ENCODE measurements at regions not wholly inside any gene's neighbourhood (a gene's known extent, or its start where the extent isn't known, plus 50 kb on each side); places are given as distances from the start of the nearest gene placed in this dataset.
"Not testable (repeated sequence)": the region's sequence is repeated elsewhere in the genome, so short reads cannot be mapped to it uniquely, and the experiment has no call there.

DNA sequence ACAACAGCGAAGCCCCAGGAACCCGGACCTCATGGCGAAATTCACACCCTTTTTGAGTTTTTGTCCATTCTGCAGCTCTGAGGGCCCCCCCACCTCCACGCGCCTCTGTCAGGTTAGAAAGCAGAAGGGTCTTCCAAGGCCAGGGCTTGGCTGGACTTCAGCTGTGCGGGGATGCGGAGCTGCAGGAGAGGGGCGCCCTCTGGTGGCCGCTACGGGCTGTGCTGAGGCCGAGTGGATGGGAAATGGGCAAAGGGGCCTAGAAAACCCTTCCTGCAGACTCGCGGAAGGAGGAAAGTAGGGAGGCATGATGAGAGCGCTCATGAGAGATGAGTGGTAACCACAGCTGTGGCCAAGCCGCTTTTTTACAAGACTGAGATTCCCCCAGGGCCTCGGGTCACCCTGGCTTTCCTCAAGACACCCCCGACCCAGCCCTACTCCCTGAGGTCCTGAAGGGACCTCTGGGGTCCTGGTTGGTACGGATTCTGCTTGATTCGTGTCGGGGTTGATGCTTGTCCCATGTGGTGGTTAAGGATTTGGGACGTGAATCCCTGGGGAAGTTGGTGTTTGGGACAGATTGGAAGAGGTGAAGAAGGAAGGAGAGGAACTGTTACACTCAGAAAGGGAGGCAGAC, 126.8 kb downstream of the GOLGA8K start:
- H3K4me1 ChIP-seq; DNase-seq (ENCODE audit: low read depth in 1 of 2, low spot score in 1 of 2); CTCF ChIA-PET; H3K27ac ChIP-seq; POLR2A ChIA-PET; H3K9me3 ChIP-seq; H3K4me3 ChIP-seq; H3K4me2 ChIP-seq: not testable (repeated sequence)
- ATAC-seq (peak; percentile 88 to 98), FAIRE-seq (peak; percentile 89)
- 0% methylated on average over 1 of the region's 21 CpGs for WGBS (ENCODE audit: missing lambda C conversion rate)

DNA sequence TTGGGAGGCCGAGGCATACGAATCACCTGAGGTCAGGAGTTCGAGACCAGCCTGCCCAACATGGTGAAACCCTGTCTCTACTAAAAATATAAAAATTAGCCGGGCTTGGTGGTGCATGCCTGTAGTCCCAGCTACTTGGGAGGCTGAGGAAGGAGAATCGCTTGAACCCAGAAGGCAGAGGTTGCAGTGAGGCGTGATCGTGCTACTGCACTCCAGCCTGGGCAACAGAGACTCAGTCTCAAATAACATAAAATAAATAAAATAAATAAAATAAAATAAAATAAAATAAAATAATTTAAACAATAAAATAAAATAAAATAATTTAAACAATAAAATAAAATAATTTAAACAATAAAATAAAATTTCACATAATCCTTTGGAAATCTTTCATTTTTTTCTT, 149.1 kb downstream of the GOLGA8K start:
- FAIRE-seq: not testable (repeated sequence)

DNA sequence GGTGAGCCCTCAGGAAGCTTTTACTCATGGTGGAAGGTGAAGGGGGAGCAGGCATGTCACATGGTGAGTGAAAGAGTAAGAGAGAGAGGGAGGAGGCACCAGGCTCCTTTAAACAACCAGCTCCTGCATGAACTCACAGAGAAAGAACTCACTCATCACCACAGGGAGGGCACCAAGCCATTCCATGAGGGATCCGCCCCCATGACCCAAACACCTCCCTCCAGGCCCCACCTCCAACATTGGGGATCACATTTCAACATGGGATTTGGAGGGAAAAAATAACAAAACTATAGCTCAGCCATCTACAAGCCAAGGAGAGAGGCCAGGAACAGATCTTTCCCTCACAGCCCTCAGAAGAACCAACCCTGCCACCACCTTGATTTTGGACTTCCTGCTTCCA, 153.9 kb downstream of the GOLGA8K start:
- FAIRE-seq; DNase-seq (ENCODE audit: low read depth in 1 of 2, low spot score in 1 of 2); CTCF ChIA-PET; H3K4me2 ChIP-seq; H3K9me3 ChIP-seq; H3K27ac ChIP-seq; H3K4me3 ChIP-seq; POLR2A ChIA-PET; H3K4me1 ChIP-seq; ATAC-seq: not testable (repeated sequence)
- WGBS (ENCODE audit: missing lambda C conversion rate): 0% methylated on average over 1 of the region's 1 CpG

More for the DNA sequence above, 149.1 kb downstream of the GOLGA8K start:
- CTCF ChIA-PET; H3K27ac ChIP-seq; ATAC-seq; H3K4me1 ChIP-seq; POLR2A ChIA-PET; H3K9me3 ChIP-seq; DNase-seq (ENCODE audit: low read depth in 1 of 2, low spot score in 1 of 2); H3K4me3 ChIP-seq; H3K4me2 ChIP-seq: not testable (repeated sequence)
- WGBS (ENCODE audit: missing lambda C conversion rate): 72% methylated on average over 4 of the region's 7 CpGs

DNA sequence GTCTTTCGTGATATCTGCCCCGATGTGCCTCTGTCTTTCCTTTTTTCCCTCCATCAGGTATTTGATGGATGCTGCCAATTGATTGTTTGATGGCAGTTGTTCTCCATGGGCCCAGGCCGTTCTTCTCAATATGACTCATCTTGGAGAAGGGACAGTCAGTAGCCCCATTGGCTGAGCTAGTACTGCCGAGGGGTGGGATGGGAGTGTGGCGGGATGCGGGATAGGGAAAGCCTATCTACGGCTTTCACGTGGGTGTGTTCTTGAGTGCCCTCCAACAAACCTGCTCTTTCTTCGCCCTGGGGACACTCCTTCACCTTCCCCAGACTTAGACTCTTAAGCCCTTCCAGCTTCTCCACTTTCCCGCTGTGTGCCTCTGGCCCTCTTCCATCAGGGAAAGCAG, 159.4 kb downstream of the GOLGA8K start:
- CTCF ChIA-PET; ATAC-seq; DNase-seq (ENCODE audit: low read depth in 1 of 2, low spot score in 1 of 2); H3K4me3 ChIP-seq; H3K4me2 ChIP-seq; H3K9me3 ChIP-seq; H3K4me1 ChIP-seq; H3K27ac ChIP-seq; POLR2A ChIA-PET; FAIRE-seq: not testable (repeated sequence)
- no CpG with 5 or more reads among the region's 10 CpGs for WGBS (ENCODE audit: missing lambda C conversion rate)

DNA sequence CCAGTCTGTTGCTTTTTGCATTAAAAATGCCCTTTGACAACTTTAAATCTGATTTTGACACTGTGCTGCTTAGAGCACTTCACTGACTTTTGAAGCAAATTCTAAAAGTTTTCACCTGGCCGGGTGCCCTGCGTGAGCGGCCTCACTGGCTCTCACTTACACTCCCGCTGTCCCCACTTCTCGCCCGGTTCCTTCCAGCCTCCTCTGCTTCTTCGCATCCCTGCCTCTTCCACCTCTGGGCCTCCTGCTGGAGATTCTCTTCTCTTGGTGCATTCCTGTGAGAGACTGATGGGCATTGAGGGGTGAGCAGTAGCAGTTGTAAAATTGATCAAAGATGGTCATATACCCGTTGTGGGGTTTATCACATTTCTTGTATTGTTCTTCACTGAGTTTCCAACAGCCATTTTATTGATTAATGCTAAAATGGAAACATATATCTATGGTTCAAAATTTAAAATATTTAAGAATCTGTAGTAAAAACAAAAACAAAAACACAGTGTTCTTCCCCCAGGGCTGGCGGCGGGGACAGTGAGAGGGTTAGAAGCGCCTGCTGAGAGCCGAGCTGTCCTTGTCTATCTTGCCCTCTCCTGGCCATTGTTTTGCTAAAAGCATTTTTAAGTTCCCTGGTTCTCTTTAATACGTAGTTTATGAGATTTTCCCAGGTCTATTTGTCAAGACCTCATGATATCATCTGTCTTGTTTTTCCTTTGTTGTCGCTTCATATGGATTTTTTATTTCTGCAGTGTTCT, 160.1 kb downstream of the GOLGA8K start:
- DNase-seq (ENCODE audit: low read depth in 1 of 2, low spot score in 1 of 2); H3K9me3 ChIP-seq; CTCF ChIA-PET; H3K4me3 ChIP-seq; POLR2A ChIA-PET; H3K4me2 ChIP-seq; H3K27ac ChIP-seq; H3K4me1 ChIP-seq: not testable (repeated sequence)
- ATAC-seq (peak; percentile 42; a peak in 2 of 6 replicates), FAIRE-seq (peak; percentile 94)
- WGBS (ENCODE audit: missing lambda C conversion rate): 91% methylated on average over 7 of the region's 14 CpGs

DNA sequence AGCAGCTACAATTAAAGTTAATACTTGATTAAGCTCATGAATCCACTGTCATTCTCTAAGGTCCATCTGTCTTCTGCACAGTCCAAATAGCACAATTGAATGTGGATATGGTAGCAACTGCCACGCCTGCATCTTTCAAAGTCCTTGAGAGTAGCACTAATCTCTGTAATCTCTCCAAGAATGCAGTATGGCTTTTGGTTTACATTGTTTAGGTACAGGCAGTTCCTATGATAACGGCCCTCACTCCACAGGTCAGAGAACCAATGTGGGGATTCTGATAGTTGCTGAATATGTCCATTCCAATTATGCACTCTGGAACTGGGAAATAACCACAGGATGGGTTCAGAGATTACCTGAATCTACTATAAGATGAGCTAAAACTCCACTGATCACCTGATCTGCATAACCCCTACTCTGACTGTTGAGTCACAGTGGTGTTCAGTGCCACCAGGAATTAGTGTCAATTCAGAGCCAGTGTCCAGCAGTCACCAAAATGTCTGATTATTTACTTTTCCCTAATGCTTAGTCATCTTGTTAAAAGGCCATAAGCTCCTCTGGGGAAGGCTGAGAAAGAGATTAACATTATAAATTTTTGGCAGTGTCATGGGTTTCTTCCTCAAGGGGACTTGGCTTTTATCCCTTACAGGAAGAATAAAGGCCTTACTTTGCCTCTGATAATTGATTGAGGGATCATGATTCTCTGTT, 175.5 kb downstream of the GOLGA8K start:
- ATAC-seq; H3K4me3 ChIP-seq; CTCF ChIA-PET; POLR2A ChIA-PET; DNase-seq (ENCODE audit: low read depth in 1 of 2, low spot score in 1 of 2); H3K9me3 ChIP-seq; H3K4me1 ChIP-seq; H3K27ac ChIP-seq; H3K4me2 ChIP-seq: not testable (repeated sequence)
- peak; percentile 97 for FAIRE-seq
- WGBS (ENCODE audit: missing lambda C conversion rate): 34% methylated on average over 2 of the region's 2 CpGs

DNA sequence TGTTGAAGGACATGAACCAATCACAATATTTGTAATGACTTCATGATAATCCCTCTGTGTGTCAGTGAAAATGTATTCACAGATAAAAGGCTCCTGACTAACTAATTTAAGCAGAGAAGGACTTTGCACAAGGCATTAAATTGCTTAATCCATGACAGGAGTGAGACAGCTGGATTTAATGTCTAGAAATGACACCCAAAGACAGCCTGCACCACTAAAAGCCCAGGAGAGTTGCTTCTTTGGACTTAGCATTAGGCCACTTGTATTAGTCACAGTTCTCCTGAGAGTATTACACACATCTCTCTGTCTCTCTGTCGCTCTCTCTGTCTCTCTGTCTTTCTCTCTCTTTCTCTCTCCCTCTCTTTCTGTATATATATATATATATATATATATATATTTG, 180.4 kb downstream of the GOLGA8K start:
- FAIRE-seq: no peak
- Histone ChIP-seq H3K4me1 (no peaks in the 10 kb centered on the region), H3K9me3 (0 out of 3 replicates have a peak, but pooled peaks cover 2% of the 10 kb centered on the region), H3K4me2 (no peak overlapping the region), H3K4me3 (no peak overlapping the region), H3K27ac (no peak overlapping the region)
- POLR2A ChIA-PET: no interaction called here
- ATAC-seq: no peak
- CTCF ChIA-PET: no interaction called here
- no peak for DNase-seq (ENCODE audit: low read depth in 1 of 2, low spot score in 1 of 2)
- WGBS (ENCODE audit: missing lambda C conversion rate): 30% methylated on average over 1 of the region's 1 CpG
- no peak for TF ChIP-seq ZNF302 (CRISPR knock-in tag; IDR thresholded peaks at IDR 0.05)
- TF ChIP-seq, protein P1, sequence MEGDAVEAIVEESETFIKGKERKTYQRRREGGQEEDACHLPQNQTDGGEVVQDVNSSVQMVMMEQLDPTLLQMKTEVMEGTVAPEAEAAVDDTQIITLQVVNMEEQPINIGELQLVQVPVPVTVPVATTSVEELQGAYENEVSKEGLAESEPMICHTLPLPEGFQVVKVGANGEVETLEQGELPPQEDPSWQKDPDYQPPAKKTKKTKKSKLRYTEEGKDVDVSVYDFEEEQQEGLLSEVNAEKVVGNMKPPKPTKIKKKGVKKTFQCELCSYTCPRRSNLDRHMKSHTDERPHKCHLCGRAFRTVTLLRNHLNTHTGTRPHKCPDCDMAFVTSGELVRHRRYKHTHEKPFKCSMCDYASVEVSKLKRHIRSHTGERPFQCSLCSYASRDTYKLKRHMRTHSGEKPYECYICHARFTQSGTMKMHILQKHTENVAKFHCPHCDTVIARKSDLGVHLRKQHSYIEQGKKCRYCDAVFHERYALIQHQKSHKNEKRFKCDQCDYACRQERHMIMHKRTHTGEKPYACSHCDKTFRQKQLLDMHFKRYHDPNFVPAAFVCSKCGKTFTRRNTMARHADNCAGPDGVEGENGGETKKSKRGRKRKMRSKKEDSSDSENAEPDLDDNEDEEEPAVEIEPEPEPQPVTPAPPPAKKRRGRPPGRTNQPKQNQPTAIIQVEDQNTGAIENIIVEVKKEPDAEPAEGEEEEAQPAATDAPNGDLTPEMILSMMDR (IDR thresholded peaks at IDR 0.05): no peak
- no peak for TF ChIP-seq CBX8 (IDR thresholded peaks at IDR 0.05)
- no peak for TF ChIP-seq EHF (CRISPR knock-in tag; IDR thresholded peaks at IDR 0.05)
- TF ChIP-seq, protein P2, sequence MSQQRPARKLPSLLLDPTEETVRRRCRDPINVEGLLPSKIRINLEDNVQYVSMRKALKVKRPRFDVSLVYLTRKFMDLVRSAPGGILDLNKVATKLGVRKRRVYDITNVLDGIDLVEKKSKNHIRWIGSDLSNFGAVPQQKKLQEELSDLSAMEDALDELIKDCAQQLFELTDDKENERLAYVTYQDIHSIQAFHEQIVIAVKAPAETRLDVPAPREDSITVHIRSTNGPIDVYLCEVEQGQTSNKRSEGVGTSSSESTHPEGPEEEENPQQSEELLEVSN (IDR thresholded peaks at IDR 0.05; ENCODE audit: borderline replicate concordance, low read depth): no peak
- TF ChIP-seq NPAS2 (CRISPR knock-in tag; IDR thresholded peaks at IDR 0.05; ENCODE audit: borderline replicate concordance): no peak
- TF ChIP-seq, protein P3, sequence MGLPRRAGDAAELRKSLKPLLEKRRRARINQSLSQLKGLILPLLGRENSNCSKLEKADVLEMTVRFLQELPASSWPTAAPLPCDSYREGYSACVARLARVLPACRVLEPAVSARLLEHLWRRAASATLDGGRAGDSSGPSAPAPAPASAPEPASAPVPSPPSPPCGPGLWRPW (IDR thresholded peaks at IDR 0.05): no peak
- TF ChIP-seq POLR2AphosphoS2 (conservative IDR thresholded peaks at IDR 0.05; ENCODE audit: low read length): no peak
- TF ChIP-seq HOXA7 (CRISPR knock-in tag; IDR thresholded peaks at IDR 0.05): no peak
- no peak for TF ChIP-seq FOSB (CRISPR knock-in tag; IDR thresholded peaks at IDR 0.05)
- TF ChIP-seq EHMT2 (IDR thresholded peaks at IDR 0.05; ENCODE audit: low read depth): no peak
- TF ChIP-seq RNF2 (IDR thresholded peaks at IDR 0.05; ENCODE audit: borderline replicate concordance, low read depth): no peak
- TF ChIP-seq, protein P4, sequence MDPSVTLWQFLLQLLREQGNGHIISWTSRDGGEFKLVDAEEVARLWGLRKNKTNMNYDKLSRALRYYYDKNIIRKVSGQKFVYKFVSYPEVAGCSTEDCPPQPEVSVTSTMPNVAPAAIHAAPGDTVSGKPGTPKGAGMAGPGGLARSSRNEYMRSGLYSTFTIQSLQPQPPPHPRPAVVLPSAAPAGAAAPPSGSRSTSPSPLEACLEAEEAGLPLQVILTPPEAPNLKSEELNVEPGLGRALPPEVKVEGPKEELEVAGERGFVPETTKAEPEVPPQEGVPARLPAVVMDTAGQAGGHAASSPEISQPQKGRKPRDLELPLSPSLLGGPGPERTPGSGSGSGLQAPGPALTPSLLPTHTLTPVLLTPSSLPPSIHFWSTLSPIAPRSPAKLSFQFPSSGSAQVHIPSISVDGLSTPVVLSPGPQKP (IDR thresholded peaks at IDR 0.05; ENCODE audit: low read depth, low read length): no peak
